GOT3 (cell line): ENCODE measurements at regions not wholly inside any gene's neighbourhood (a gene's known extent, or its start where the extent isn't known, plus 50 kb on each side); places are given as distances from the start of the nearest gene placed in this dataset.

Source experiments
- DNase-seq: peaks from one replicate; lab custom pipeline; 2025; ENCODE audit warnings: mixed read lengths; lab: John Stamatoyannopoulos, UW

DNA sequence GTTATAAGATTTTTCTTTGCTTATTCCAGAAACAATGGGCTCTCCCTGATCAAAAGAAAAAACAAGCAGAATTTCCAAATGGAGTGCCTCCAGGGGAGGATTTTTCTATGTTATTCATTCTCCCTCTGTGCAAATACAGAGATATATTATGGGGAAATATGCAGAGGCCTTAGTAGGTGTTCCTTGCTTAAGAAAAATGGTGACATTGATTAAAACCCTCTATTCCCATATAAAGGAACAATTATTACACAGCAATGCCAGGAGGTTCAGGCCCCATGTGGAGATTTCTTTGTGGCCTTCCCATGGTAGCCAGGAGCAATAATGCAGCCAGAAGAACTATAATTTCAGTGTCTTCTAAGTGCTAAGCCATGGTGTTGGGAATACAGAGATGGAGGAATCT is 255.9 kb upstream of the CXCR4 start:
- DNase-seq: no peak

- no peak for DNase-seq
Observed at GRCh38 chr2:136373029-136373428, 255.1 kb upstream of the CXCR4 start.

GRCh38 chr2:136363900-136364299 is 246.0 kb upstream of the CXCR4 start:
- DNase-seq: no peak

DNA sequence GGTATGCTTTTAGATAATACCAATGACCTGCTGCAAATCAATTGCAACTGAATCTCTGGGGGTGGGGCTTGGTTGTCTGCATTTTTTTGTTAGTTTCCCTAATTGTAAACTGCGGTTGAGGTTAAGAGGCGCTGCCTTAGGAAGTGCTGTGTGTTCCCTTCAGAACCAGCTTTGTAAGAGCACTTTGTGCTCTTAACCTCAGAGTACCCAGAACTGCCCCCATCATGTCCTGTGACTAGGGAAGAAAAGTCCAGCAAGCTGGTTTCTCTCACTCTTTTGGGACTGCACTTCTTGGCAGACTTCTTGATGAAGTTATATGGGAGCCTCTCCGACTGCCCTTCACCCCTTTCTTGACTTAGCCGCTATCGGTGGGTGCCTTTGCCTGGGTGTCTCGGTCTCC is 245.5 kb upstream of the CXCR4 start:
- no peak for DNase-seq

- no peak for DNase-seq
Observed at GRCh38 chr2:136362676-136363390, 244.9 kb upstream of the CXCR4 start.

DNA sequence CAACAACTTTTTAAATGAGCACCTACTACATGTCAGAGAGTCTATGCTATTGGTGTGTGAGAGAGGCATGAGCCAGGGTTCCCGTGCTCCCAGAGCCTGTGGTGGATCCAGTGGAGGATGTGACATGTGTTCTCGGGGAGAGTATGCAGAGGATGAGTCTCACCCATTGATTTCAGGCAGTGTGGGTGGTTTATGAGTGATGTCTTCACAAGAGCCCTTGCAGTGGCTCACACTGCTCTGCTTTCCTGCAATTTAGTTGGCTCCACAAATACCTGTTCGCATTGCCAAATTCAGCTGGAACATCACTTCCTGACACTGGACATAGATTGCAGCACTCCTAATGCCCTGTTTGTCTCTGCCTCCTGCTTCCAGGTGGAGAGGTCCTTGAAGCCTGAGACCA is 243.6 kb upstream of the CXCR4 start:
- no peak for DNase-seq

DNA sequence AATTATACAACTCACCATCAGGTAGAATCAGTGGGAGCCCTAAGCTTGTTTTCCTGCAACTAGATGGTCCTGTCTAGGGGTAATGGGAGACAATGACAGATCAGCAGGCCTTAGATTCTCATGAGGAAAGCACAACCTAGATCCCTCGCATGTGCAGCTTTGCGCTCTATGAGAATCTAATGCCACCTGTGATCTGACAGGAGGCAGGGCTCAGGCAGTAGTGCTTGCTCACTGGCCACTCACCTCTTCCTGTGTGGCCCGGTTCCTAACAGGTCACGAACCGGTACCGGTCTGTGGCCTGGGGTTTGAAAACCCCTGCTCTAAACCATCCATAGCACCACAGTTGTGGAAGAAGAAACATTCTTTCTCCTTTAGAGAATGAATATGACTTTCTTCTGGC is 242.8 kb upstream of the CXCR4 start:
- DNase-seq: no peak

DNA sequence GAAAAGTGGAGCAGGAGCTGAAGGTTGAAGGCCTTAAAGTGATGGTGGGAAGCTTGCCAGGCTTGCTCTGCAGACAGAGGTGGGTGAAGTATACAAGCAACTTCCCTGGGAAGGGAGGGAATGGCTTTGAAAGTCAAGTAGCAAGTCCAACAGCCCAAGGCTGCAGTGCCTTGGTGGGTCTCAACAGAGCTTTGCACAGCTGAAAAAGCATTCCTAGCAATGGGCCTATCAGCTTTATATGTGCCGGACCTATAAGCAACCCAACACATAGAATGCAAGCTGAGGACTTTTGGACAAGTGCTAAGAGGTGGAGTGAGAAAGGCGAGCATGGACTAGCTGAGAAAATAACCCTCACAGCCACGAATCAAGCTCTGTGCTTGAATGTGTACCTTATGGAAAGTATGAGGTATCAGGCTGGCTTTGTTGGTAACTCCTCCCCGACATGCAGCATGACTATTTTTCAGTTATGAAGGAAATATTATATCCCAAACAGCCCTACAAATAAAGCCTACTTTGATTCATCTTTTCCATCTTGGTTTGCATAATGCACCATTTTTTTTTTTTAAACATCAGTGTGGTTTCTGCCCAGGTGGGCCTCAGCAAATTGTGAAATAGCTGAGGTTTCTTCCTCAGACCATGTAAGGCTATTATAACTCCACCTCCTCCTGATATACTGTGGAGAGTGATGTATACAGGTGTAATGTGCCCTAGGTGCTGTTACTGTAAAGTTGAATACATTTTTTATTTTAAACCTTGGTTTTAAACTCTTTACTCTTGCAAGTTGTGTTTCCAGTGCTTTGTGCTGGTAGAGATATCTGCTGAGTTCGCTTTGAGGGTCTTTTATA is 241.4 kb upstream of the CXCR4 start:
- no peak for DNase-seq

DNA sequence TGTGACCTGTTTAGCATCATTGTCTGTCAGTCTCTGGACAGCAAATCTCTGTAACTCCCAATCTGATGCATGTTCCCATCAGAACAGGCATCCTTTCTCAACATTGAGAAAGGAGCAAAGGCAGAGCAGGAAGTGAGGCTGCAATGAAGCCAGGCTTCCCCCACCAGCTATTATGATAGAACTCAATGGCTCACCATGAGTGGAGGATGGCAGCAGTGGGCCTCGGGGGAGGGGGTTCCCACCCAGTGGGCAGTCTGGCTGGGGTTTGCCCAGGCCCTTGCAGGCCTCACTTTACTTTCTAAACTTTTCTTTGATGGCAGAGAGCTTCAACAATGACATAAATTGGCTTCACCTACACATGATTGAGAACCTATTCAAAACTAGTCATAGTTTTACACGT is 240.6 kb upstream of the CXCR4 start:
- no peak for DNase-seq

DNA sequence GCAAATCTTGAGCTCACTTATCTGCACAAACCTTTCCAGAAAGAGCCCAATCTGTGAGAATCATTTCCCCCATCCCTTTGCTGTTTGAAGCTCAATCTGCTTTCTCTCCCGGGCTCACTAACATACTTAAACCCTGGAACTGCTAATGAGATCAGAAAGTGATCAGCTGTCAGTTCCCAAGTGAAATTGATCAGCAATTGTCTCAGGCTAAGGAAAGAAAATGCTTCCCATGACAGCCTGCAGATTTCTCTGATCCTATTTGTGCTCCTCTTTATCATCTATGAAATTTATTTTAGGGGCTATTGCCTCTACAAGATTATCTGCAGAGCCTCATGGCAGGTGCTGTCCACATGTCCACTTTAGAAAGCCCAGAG is 239.0 kb upstream of the CXCR4 start:
- DNase-seq: no peak

GRCh38 chr2:136356125-136357006 is 238.4 kb upstream of the CXCR4 start:
- no peak for DNase-seq

- no peak for DNase-seq
Observed at GRCh38 chr2:136351684-136352083, 233.7 kb upstream of the CXCR4 start.

- no peak for DNase-seq
Observed at GRCh38 chr2:136347981-136348380, 230.0 kb upstream of the CXCR4 start.

GRCh38 chr2:136344339-136344738 is 226.4 kb upstream of the CXCR4 start:
- no peak for DNase-seq

DNA sequence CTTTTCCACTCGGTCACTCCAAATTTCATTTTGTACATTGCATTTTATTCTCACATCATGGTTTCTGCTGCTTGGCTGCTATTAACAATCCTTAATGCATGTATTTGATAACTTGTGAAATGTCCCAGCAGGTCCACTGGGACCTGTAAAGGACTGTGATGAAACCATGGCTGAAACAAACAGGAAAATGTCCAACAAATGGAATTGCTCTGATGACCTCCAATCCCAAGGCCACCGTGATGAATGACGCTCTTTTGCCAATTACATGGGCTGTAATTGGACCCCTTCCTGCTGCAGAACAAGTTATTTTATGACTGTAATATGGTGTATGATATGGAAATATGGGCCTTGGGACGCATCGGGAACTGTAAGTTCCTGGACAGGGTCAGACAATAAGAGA is 224.2 kb upstream of the CXCR4 start:
- DNase-seq: no peak

GRCh38 chr2:136334967-136335366 is 217.0 kb upstream of the CXCR4 start:
- no peak for DNase-seq

- DNase-seq: no peak
Observed at GRCh38 chr2:136332436-136333095, 214.6 kb upstream of the CXCR4 start.

GRCh38 chr2:136331226-136331625 is 213.3 kb upstream of the CXCR4 start:
- no peak for DNase-seq

GRCh38 chr2:136328207-136328795 is 210.4 kb upstream of the CXCR4 start:
- no peak for DNase-seq

DNA sequence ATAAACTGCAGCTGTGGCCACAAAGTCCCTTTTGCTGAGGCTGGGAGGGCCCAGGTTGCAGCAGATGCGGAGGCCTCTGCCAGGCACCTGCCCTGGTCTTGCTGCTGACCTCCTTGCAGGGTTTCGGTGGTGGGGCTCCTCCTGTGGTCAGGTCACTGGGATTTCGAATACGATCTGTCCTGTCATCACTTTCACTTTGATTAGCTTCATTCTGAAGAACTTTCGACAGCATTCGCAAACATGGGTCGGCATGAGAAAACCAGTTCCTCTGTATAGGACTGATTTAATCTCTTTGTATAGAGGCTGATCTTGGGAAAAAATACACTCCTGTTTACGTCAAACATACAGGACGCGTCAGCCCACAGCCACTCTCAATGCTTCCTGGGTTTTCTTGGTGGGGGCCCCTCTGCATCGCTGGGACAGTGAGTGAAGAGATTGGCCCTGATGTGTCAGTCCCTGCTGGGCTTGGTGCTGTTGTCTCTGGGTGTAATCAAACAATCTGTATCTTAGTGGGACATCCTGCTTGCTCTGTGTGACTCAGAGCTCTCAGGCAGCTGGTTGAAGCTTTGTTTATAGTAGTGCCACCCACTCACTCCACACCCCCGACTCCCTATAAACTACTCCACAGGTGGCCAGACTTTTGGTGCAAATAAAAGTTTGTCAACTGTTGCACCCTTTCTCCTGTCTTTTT is 209.4 kb upstream of the CXCR4 start:
- DNase-seq: no peak

- no peak for DNase-seq
Observed at GRCh38 chr2:136325844-136326331, 207.9 kb upstream of the CXCR4 start.
